ENCODE measurements at regions not wholly inside any gene's neighbourhood (a gene's known extent, or its start where the extent isn't known, plus 50 kb on each side); places are given as distances from the start of the nearest gene placed in this dataset.

GRCh38 chr16:65532846-65533245 is 411.0 kb upstream of the CDH11 start:
- DNase-seq (no peak), ATAC-seq (no peak)
- Histone ChIP-seq H3K27me3 (no peaks in the 10 kb centered on the region), H3K4me1 (peaks cover 0 to 6% (median 0%) of the 10 kb centered on the region in 9 donors), H3K27ac (no peak overlapping the region), H3K9me3 (peaks cover 0 to 3% (median 0%) of the 10 kb centered on the region in 11 donors), H3K36me3 (no peaks in the 10 kb centered on the region), H3K4me3 (no peak overlapping the region)
- no peak for TF ChIP-seq CTCF (IDR thresholded peaks at IDR 0.05)
- 95% methylated on average over 2 of the region's 2 CpGs for WGBS, 2 donors
- intact Hi-C loops (cut with DNase I): no loop called here

- Histone ChIP-seq H3K4me3 (peak overlapping the region in 5 of 10 donors; percentile 14 to 31 (median 15)), H3K4me1 (peaks cover 0 to 6% (median 0%) of the 10 kb centered on the region in 9 donors), H3K27me3 (no peaks in the 10 kb centered on the region), H3K27ac (peak overlapping the region in 3 of 10 donors; percentile 10 to 29 (median 11)), H3K36me3 (no peaks in the 10 kb centered on the region), H3K9me3 (peaks cover 0 to 8% (median 0%) of the 10 kb centered on the region in 11 donors)
- intact Hi-C loops (cut with DNase I): no loop called here
- no peak for TF ChIP-seq CTCF (IDR thresholded peaks at IDR 0.05)
- DNase-seq (no peak), ATAC-seq (peak in 1 of 8 donors; percentile 55)
- WGBS, 2 donors: 38 to 50% methylated on average over 6 of the region's 6 CpGs
Measured at GRCh38 chr16:65532258-65532657, 410.4 kb upstream of the CDH11 start.

- 88 to 91% methylated on average over 4 of the region's 4 CpGs for WGBS, 2 donors
- intact Hi-C loops (cut with DNase I): no loop called here
Measured at GRCh38 chr16:65531475-65531874, 409.6 kb upstream of the CDH11 start.

GRCh38 chr16:65525707-65526106 is 403.8 kb upstream of the CDH11 start:
- ATAC-seq (no peak), DNase-seq (no peak)
- 95 to 98% methylated on average over 2 of the region's 2 CpGs for WGBS, 2 donors
- Histone ChIP-seq H3K9me3 (peaks cover 0 to 16% (median 0%) of the 10 kb centered on the region in 11 donors), H3K27ac (no peak overlapping the region), H3K4me3 (no peak overlapping the region), H3K36me3 (no peaks in the 10 kb centered on the region), H3K4me1 (peaks cover 0 to 13% (median 0%) of the 10 kb centered on the region in 9 donors), H3K27me3 (no peaks in the 10 kb centered on the region)
- intact Hi-C loops (cut with DNase I): no loop called here
- TF ChIP-seq CTCF (IDR thresholded peaks at IDR 0.05): no peak

More at GRCh38 chr16:65531475-65531874, 409.6 kb upstream of the CDH11 start:
- ATAC-seq: no peak
- no peak for TF ChIP-seq CTCF (IDR thresholded peaks at IDR 0.05)
- no peaks in the 10 kb centered on the region for H3K36me3 ChIP-seq
- no peak overlapping the region for H3K4me3 ChIP-seq
- peaks cover 0 to 16% (median 0%) of the 10 kb centered on the region in 11 donors for H3K9me3 ChIP-seq
- H3K4me1 ChIP-seq: peaks cover 0 to 6% (median 0%) of the 10 kb centered on the region in 9 donors
- H3K27ac ChIP-seq: no peak overlapping the region
- no peaks in the 10 kb centered on the region for H3K27me3 ChIP-seq
- DNase-seq: no peak
